ENCODE measurements at regions not wholly inside any gene's neighbourhood (a gene's known extent, or its start where the extent isn't known, plus 50 kb on each side); places are given as distances from the start of the nearest gene placed in this dataset.

DNA sequence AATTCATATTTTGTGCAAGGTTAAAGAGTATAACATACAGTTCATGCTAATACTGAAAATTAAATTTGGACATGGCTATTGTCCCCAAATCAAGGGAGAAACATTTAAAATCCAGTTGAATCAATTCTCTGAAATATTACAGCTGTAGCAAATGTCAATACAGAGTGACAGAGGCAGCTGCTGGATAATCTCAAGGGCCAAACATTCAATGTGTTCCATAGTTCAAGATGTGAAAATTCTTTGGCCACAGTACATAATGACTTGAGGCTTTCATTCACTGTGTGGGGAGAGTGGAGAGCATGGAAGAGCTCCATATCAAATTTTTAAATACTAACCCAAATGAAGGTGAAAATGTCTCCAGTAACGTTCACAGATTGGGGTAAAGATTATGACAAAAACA is 1192.8 kb upstream of the CADM2 start:
- DNase-seq: no peak

DNA sequence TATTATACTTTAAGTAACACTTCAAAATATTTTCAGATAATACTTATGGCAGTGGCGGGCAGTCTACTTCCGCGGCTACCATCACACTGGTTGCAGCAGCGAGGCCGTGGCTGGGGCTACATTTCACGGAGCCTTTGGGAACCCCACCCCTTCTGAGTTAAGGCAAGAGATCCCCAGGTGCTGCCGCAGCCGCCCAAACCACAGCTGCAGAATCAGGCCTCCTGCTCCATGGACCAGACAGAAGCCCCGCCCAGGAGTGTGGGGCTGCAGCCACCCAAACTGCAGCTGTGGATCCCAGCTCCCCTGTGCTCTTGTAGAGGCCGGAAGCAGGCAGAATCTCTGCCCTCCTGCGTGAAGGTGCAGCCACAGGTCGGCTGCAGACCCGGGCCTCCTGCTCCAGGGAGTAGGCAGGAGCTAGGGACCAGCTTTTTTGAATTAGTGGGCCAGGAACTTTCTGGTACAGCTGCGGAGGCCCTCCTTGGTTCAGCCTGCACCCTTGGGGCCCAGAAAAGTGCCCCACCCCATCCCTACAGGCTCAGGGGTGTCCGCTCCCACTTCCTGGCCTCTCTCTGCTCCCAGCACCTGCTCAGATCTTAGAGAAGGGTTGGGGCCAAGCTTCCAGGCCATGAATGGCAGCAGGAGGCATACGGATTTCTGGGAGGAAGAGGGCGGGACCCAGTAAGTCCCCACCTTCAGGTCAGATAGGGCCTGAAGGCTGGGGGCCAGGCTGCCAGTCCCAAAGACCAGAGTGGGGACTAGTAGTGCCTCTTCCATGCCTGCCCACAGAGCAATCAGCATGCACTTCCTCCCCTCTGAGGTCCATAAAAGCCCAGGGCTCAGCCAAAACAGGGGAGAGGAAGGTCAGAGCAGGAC is 1188.8 kb upstream of the CADM2 start:
- no peak for DNase-seq

DNA sequence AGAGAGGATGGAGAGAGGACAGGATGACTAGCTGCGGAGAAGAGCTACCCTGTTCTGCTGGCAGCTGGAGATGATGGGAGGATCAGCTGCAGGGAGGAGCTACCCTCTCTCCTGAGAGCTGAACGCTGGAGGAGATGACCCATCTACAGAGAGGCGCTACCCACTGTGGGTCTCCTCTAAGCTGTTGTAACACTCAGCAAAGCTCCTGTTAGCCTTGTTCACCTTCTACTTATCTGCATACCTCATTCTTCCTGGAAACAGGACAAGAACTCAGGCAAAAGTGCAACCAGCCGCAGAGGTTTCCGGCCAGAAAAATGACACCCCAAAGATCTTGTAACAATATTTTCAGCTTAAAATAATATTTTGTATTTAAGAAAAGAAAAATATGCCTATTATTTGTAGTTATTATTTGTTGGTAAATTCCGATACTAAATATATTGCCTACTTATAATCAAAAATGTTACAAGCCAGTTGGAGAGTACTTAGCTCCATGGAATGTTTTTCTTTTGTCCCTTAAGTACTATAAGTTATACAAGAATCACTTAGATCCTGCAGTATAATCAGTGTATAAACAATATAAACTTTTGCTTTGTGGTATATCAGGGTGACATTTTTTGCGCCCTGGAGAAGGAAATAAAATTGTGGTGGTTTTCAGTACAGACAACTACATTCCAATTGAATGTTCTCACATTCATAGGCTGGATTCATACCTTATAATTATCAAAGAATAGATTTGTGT is 1188.0 kb upstream of the CADM2 start:
- DNase-seq: no peak

DNA sequence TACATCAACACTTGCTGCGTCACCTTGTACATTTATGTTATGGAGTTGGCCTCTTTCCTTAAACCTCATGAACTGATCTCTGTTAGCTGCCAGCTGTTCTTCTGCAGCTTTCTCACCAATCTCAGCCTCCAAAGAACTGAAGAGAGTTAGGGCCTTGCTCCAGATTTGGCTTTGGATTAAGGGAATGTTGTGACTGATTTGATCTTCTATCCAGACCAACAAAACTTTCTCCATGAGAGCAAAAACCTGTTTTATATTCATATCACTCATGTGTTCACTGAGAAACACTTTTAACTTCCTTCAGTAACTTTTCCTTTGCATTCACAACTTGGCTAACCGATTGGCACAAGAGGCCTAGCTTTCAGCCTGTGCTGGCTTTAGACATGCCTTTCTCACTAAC is 1156.0 kb upstream of the CADM2 start:
- no peak for DNase-seq

DNA sequence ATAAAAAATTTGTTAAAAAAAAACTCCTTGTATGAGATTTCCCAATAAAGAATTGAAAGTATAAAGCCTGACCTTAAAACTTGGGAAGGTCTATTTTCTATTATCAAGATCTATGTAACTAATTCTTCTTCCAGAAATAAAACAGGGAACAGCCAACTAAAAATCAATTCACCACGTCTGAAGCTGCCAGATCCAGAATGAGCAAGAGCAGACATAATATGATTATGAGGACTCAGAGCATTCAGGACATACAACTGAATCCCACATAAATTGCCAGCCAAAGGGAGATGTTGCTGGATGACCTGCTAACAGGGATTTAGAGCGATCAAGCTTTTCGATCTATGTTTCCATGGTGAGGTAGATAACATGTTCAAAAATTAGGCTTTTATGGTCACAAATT is 1151.3 kb upstream of the CADM2 start:
- DNase-seq: no peak

DNA sequence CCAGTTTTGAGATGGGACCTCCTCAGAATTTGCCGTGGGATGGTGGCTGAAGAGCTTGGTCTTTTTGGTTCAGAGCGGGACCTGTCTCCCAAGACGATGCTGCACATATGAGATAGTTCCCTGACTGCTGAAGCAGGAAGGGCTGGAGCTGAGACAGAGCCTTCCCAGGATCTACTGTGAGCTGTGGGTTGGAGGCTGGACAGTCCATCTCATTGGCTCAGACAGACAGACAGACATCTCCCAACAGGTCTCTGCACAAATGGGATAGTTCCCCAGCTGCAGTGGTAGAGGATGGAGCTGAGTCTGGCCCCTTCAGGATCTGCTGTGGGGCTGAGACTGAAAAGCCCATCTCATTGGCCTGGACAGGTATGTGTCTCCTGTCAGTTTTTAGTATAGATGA is 1145.6 kb upstream of the CADM2 start:
- DNase-seq: no peak

DNA sequence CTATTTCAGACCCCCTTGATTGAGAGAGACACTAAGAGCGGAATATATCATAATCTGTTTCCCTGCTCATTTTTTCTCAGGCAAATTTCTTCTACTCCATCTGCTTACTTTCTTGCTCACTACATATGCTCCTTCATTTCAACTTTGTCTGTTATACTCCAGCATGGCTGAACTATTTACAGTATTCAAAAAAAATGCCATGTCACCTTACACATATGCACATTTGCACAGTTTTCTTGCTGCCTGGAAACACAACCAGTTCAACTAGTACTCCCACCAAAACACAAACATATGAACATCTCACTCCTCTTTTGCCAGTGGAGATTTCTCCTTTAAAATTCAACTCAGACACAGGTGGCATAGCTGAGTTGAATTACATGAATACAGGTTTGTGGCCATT is 1142.1 kb upstream of the CADM2 start:
- DNase-seq: no peak

DNA sequence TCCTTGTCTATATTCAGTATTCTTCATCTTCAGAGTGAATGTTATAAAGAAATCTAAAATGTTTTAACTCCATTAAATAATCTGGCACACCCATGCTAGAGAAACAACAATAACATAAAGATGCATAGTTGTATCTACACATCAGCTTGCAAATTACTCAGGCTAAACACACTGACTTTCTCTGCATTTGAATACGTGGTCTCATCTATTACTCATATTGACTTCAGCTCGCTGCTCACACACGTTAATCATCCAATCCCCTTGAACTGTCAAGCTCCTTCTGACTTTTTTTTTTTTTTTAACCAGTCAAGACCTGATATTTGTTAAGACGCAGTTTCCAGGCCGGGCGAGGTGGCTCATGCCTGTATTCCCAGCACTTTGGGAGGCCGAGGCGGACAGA is 1137.3 kb upstream of the CADM2 start:
- DNase-seq: no peak

DNA sequence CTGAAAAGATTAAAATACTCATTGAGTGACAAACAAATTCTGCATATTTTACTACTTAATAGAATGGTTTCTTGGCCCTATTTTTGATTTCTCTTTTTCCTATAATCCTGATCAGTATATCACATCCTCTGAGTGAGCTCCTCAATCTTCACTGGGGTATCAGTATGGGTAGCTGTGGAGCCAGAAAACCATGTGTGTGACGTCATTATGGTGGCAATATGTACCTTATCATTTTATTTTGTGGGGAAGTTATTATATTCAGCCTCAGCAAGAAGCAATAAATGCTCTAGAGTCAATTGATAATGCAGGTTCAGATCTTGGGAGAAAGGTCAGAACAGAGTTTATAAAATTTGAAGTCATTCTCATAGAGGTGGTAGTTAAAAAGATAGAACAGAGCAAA is 1135.7 kb upstream of the CADM2 start:
- no peak for DNase-seq

DNA sequence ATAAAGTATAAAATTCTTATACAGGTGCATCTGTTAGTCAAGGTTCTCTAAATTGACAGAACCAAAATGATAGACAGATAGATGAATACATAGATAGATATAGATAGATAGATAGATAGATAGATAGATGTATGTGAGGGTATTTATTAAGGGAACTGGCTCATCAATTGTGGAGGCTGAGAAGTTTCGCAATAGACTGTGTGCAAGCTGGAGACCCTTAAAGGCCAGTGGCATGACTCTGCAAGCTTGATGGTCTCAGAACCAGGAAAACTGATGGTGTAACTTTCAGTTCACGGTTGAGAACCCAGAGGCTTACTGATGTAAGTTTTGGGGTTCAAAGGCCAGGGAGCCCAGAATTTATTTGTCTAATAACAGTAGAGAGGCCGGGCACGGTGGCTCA is 1123.7 kb upstream of the CADM2 start:
- DNase-seq: no peak

DNA sequence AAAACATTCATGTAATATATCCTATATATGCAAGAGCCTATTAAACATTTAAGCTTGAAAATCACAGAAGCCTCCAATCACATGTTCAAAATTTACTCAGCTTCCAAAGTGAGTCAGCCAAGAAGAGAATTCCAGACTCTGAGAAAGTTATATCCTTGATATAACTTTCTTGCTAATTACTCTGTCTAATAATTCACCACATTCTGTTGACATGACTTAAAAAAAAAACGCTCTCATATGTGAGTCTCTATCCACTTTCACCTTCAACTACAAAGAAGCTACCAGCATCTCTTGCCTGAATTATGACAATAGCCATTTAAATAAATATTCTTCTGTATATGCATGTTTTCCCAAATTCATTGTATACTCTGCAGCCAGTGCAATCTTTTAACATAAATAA is 1116.3 kb upstream of the CADM2 start:
- no peak for DNase-seq

DNA sequence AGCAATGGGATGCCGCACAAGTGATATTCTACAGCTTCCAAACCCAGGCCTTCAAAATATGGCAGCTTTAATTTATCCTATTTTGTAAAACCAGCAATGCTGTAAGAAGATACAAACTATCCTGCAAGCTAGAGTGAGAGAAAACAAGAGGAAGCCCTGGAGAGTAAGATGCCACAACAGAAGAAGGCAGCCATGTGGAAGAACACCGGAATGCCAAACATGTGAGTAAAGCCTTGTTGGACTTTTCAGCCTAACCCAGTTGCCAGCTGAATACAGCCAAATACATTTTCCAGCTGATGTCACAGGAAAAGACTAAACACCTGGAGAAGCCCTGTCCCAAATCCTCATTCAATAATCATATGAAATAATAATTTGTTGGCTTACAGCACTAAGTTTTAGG is 1115.1 kb upstream of the CADM2 start:
- DNase-seq: no peak

DNA sequence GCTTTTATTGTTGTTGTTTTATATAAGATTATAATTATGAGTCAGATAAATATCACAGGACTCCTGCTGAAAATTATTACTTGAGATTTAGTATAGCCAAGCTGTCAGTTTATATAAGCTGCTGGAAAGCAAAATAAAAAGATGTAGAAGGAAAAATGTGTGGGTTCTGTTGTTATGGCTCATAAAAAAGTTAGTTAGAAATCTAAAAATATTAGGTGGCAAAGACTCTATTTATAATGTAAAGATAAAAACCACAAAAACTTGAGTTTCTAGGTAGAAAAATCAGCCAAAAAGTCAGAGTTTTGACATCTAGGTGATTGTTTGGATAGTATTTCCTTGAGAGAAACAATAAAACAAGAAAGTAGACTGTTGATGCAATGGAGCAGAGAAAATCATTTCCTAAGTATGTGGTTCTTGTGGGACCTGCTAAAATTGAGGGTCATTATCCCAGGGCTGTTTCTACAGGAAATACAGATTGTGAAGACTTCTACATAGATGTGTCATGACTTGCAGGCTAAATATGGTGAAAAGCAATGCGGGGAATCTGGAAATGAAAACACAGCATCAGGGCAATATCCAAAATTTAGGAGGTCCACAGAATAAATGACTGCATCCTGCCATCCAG is 1109.6 kb upstream of the CADM2 start:
- no peak for DNase-seq

DNA sequence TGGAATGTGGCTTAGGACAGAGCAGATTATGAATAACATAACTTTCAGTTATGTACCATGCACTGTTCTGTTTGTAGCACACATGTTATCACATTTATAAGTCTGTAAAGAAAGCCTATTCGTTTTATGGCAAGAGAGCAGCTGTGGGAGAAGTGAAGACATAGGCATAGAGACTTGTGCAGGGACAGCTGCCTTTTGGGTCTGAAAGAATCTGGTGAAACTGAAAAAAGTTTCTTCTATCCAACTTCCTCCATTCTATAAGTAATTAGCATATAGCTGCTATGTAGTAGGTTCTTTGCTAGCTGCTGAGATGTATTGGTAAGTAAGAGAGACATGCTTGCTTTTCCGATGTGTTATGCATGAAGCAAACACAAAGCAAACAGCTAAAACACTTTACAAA is 1095.4 kb upstream of the CADM2 start:
- DNase-seq: no peak

DNA sequence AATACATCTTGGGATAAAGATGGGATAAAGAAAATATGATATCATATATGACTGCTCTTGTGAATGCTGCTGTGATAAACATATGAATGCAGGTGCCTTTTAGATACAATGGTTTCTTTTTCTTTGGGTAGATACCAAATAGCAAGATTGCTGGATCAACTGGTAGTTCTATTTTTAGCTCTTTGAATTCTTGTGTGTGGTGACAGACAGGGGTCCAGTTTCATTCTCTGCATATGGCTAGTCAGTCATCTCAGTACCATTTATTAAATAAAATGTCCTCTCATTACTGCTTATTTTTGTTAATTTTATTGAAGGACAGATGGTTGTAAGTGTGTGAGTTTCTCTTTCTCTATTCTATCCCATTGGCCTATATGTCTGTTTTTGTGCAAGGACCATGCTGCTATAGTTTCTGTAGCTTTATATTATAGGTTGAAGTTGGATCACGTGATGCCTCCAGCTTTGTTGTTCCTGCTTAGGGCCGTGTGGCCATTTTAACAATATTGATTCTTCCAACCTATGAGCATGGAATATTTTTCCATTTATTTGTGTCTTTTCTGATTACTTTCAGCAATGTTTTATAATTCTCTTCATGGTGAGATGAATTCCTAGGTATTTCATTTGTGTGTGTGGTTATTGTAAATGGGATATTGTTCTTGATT is 1089.8 kb upstream of the CADM2 start:
- DNase-seq: no peak

DNA sequence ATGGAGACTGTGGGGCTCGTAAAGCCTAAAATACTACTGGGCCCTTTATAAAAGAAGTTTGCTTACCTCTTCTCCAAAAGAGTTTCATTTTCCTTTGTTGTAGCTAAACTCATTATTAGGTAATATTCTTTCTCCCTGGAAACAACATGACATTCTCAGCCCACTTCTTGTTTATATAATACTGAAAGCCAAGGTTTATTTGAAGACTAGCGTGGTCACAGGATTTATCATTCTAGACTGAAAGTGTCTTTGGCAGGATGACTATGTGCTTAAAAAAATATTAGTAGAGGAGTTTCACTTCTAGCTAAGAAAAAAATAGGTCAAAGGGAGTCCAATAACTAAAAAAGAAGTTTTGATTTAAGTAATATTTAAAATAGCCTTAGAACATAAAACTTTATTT is 1085.2 kb upstream of the CADM2 start:
- DNase-seq: no peak

DNA sequence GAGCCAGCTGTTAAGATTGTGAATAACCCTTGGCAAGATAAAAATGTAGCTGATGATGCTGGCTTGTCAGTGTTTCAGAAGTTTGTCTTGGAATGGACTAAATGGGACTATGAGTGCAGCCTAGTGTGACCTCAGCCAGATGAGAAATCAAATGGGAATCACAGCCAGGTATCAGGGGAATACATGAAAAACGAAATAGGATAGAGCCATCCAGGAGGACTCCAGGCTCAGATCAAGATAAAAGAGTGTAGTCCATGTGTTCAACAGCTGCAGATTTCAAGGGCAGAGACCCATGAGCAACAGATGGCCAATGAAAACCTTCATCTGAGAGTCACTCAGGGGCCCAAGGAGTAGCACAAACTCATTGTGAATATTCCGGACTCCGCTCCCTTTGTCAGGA is 1080.9 kb upstream of the CADM2 start:
- DNase-seq: no peak

DNA sequence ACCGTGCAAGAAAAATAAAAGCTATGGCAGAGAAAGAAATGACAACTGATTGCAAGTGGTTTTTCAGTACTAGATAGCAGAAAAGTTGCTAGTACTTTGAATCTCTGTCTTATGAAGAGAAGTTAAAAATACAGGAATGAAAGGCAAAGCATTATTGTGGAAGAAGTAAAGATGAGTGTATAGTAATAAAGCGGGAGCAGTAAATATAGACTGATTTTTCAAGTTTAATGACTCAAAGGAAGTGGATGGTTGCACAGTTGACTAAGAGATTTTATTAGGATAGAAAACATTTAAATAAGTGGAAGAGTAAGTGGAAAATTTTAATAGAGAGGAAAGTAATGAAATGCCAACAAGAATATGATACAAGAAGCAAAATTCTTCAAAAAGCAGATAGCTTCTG is 1076.1 kb upstream of the CADM2 start:
- no peak for DNase-seq

DNA sequence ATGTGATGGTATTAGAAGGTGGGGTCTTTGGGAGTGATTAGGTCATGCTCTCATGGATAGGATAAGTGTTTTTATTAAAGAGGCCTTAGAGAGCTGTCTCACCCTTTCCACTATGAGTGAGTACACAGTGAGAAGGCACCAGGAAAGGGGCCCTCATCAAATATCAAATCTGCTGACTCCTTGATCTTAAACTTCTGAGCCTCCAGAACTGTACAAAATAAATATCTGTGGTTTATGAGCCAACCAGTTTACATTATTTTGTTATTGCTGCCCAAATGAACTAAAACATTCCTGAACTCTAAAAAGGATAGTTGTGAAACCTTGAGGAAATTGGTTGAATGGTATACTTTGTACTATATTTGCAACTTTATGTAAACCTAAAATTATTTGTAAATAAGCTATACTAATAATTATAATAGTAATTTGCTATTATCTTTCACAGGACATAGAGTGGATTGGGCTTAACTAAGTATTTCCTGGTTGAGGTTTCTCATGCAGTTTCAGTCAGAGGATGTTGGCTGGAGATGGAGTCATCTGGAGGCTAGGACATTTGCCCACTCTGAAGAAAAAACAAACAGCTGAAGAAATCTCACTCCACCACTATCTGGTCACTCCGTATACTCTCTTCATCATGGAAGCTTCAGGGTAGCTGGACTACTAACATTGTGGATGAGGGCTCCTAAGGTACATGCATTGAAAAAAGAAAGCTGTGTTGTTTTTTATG is 1068.6 kb upstream of the CADM2 start:
- no peak for DNase-seq

DNA sequence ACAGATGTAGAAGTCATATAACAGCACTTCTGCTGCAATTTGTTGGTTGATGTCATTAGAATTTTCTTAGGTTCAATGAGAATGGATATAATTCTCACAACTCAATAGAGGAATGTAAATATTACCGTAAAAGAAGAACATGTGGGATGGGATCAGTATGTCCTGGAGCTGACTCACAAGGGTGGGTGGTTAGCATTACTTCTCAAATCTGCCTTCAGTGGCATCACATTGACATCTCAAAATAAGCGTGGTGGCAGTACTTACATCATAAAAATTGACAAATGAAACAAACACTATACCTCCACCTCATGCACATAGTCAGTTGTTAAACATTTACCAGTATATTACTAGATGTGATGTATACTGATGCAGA is 1068.0 kb upstream of the CADM2 start:
- no peak for DNase-seq

DNA sequence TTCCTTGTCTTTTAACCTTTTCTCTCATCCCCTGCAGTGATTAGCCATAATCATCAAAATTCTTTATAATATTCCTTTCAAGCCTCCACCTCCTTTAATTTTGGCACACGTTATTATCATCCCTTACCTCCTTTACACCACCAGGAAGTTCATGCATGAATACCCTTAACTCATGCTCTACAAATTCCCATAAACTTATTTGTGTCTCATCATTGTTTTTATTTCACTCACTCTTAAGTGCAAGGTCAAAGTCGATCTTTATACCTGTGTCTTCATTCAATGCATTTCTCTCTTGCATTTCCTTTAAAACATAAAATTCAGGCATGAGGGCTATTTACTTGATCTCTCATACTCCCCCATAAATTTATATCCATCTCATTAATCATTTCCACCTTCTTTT is 1064.6 kb upstream of the CADM2 start:
- no peak for DNase-seq

DNA sequence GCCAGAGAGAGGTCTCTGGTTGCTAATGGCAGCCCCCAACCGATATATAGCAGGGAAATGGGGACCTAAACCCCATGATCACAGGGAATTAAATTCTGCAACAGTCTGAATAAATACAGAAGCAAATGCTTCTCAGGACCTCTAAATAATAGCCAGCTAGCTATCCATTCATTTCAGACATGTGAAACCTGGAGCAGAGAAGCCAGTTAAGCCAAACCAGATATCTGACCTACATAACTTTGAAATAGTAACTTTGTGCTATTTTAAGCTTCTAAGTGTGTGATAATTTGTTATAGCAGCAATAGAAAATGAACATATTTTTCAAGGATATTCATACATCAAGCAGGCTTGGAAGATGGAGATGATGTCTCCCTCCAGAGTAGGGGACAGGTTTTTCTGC is 1062.9 kb upstream of the CADM2 start:
- DNase-seq: no peak
